ENCODE measurements at regions not wholly inside any gene's neighbourhood (a gene's known extent, or its start where the extent isn't known, plus 50 kb on each side); places are given as distances from the start of the nearest gene placed in this dataset.

DNA sequence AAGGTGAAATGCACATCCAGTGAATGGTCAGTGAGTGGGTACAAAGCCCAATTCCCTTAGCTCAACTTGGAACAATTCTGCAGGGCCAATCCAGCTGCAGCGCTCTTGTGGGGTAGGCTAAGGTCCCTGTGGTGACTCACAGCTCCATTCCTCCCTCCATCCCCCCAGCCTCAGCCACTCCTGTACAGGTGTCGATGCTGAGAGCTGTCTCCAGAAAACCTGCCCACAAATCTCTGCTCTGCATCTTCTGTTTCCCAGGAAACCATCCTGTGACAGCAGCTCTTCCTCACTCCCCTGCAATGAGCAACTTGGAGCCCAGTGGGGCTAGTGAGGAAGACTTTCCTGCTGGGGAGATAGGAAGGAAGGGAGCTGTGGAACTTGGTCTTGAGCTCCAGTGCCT lies 244.7 kb upstream of the GPR26 start:
- DNase-seq: no peak

DNA sequence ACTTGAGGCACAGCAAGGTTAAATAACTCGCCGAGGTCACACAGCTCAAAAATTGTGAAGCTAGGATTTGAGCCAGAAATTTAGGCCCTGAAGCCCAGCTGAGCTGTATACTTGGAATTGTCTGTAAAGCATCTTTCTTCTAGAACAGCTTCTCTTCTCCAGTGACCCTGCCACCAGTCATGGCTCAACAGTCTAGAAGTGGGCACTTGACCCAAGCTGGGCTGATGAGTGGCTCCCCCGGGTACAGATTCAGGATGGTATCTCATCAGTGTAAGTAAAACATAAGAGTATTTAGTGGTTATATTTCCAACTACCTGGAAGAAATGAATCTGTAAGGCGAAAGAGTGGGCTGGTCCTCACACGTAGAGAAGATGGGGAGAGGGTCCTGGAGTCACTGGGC lies 243.9 kb upstream of the GPR26 start:
- no peak for DNase-seq

DNA sequence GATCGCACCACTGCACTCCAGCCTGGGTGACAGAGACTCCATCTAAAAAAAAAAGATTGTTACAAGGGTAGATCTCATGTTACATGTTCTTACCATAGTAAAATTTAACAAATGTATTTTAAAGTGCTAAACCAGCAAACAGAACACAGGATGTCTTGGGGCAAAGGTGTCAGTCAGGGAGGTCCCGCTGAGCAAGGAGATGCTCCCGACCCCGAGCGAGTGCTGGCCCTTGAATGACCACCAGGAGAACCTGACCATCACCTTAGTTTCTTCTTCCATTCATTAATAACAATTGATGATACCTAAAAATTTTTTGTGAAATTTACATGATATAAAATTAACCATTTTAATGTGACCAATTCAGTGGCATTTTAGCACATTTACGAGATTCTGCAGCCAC lies 241.6 kb upstream of the GPR26 start:
- no peak for DNase-seq

DNA sequence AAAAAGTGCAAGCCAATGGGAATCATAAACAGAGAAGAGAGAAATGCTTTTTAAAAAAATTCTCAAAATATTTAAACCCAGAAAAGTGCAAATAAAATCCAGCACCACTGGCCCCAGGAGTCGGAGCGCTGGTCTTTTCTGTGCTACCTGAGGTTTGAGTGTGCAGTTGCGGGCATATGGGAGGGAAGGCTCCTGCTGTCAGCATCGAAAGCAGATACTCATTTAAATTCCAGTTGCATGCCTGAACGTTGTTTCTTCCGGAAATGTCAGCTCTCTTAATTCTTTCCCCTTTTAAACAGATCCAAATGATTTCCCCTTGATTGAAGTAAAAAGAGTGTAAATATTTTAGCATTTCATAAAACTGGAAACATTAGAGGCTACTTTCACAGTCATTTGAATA lies 240.5 kb upstream of the GPR26 start:
- DNase-seq: no peak

DNA sequence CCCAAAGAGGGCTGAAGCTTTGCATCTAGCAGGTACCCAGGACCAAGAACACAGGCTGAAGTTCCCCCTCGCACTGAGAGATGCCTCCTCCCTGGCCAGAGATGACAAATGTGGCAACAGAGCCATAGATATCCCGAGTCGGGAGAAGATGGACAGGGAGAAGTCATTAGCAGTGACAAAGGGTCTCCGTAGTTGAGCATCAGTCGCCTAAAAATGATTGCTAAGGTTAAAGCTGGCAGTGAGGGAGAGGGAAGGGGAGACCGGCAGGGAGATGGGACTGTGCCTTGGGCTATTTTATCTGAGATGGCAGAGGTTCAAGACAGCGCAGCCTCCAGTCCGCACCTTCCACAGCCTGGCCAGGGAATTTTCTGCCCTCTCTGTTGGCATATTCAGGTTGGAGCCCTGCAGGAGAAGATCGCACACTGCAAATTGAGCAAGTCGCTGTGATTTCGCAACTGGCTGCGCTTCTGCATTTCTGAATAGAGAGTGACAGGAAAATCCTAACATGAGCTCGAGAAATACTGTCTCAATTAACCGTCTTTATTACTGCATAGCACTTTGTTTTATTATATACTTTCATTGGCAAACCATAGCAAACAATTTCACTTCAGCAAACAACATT lies 238.9 kb upstream of the GPR26 start:
- no peak for DNase-seq

DNA sequence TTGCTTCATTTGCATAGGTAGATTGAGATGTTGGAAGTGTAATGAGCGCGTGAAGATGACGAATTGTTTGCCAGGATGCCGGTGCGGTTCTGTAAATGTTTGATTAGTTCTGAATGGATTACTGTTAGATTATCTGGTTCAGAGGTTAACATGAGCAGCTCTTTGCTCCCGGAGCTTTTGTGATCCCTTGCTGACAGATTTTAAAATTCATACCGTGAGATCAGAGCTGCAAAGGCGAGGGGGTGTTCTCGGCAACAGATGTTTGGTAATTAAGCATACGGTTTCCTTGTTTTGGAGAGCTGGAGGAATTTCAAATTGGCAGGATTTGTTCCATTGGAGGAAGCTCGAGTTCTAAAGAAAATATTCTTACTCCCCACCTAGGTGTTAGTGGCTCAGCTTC lies 237.8 kb upstream of the GPR26 start:
- peak in 1 of 2 experiments; percentile 70 for DNase-seq

DNA sequence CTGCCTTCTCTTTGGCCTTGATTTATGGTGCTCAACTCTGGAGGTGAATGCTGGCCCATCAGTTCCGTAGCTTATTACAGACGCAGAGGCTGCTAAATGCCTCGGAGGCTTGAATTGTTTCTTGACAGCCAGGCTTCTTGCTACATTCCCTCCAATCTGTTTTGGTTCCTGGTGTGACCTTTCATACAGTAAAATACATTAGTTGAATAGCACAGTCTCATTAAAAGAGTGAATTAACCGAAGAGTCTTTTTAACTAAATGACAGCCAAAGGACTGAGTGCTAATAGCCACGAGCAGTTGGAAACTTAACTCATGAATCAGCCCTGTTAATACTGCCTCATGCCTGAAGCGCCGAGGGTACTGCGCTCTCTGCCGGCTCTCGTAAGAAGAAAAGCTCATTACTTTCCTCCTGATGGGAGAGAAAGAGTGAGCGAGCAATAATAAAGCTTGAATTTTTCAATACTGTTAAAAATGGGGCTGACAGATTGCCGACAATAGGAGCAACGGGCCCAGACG lies 236.4 kb upstream of the GPR26 start:
- no peak for DNase-seq

DNA sequence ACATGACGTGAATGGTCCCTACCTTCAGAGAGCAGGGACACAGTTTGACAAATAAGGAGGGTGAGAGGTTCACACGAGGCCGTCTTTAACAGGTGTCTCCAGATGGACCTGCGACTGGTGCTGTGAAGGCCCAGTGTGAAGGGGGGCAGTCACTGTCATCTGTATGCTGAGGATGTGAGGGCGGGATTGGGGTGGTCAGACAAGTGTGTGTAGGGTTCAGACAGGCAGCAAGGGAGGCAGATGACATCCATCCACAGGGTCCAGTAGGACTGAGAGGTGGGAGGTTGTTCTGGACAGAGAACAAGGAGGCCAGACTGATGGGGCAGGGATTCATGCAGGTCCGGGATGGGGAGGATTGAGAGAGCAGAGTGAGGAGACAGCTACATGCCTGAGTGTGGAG lies 232.6 kb upstream of the GPR26 start:
- DNase-seq: no peak

DNA sequence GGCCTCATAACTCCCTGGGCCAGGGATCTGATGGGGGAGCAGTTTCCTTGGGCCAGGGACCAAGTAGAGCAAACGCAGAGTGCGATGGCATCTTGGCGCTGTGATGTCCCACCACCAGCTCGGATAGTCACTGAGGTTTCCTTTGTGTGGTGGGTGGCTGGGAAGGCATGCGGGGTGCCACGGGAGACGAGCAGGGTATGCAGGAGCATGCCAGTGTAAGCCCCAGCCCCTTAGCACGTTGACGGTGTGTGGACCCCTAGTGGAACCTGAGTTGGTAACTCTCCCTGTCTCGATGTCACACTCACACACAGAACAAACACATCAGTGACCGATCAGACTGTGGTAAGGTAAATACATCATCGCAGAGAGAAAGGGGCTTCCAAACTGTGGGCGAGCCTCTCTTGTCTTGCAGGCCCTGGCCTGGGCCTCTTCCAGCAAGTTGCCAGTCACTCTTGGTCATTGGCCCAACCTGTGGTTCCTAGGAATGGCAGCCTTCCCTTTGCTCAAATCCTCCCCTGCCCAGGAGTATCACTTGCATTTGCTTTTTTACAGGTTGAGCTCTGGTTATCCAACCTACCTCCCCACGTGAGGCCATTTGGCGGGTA lies 231.6 kb upstream of the GPR26 start:
- no peak for DNase-seq

DNA sequence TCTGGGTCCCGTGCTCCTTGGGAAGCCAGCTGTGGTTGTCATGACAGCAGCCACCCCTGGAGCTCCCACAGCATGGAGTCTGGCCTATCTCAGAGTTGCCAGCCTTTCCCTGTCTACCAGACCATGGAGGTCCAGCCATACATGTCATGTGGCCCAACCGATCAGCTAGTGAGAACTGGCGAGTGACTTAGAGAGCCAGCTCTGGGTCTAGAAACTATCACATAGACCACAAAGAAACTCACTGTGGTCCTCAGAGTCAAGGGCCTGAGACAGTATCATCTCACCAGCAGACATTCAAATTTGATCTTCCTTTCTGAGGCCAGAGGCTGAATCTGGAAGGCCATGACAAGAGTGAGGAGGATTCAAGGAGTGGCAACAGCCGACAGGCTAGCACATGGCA lies 223.3 kb upstream of the GPR26 start:
- DNase-seq: no peak

DNA sequence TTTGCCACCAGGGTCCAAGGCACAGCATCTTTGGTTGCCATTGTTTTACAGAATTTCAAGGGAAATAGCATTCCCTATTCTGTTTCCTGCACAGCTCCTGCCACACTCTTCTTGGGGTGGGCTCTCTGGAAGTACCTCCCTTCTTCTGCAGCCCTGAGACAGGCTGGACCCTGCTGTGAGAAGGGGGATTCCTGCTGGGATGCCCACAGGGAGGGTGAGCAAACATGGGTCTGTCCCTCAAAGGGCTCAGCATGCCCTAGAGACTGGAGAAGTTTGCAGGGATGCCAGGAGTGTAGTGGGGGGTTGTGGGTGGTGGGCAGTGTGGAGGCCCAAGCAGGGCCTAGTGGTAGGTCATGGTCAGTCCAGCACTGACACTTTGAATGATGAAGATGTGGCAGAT lies 222.2 kb upstream of the GPR26 start:
- DNase-seq: no peak

DNA sequence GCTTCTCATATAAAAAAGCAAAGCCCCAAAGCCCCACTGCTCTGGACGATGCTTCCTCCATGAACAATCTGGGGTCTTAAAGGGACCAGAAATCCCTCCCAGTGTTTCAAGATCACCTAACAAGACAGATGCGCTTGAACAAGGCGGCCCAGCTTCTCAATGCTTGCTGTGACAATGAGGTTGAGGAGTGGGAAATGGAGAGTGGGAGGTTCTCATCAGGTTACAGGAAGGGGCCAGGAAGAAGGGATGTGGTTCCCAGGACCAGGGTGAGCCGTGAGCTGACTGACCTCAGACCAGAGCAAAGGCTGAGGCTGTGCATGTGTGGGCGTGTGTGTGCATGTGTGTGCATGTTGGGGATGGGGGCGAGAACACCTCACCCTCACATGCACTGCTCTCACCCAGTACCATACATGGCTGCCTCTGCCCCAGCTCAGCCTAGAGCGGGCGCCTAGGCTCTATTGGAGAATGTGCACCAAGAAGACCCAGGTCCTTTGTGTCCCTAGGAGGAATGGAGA lies 220.8 kb upstream of the GPR26 start:
- DNase-seq: no peak

DNA sequence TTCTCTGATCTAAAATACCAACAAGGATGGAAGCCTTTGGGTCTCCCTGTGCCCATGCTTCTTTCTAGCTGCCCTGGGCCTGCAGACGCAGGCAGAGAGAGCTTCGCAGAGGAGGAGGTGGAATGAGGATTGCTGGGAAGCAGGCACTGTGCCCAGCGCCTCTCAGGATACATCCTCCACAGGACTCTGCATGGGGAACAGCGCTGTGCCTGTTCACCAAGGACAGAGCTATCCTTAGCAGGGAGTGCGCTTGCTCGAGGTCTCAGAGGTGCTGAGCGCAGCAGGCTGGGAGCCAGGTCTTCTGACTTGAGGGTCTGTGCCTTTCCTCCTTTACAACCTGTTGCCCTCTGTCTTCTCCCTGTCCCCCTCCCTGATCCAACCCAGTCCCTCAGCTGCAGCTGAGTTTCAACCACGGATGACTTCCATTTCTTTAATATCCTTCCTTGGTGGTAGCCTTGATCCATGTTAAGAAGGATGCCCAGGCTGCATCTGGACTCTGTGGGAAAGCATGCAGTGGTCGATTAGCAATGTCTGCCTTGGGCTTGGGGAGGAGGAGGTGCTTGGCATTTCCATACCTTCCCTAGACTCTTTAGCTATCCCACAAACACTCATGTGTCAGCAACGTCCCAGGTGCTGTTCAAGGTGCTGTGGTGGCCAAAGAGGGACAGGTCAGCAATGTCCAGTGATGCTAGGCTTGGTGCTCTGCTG lies 219.6 kb upstream of the GPR26 start:
- DNase-seq: no peak

DNA sequence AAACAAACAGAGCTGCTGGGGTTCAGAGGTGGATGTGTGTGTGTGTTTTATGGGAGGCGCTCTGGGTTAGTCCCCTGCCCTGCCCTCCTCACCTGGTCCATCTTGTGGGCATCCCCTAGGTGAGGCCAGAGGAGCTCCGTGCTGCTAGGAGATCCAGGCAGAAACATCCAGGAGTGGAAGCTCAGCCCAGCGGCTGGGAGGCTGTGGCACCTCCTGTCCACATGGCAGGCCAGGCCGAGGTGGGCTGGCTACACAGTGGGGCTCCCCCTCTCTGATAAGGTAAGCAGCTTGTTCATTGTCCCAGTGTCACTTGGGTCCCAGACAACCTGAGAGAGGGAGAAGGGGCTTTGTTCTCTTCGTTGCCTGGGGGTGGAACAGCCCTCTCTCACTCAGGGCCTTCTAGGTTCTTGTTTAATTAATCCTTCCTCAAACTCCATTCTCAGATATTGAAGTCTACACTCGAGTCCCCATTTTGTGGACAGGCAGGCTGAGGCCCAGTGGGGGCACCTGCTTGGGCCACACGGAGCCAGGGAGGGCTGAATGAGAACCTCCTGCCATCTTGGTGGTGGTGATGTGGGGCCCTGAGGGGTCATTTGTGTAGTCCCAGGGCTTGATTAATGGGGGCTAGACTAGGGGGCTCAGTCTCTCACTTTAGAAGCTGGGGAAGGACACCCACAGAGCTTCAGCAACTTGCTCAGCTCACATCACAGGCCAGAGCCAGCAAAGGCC lies 216.8 kb upstream of the GPR26 start:
- no peak for DNase-seq

DNA sequence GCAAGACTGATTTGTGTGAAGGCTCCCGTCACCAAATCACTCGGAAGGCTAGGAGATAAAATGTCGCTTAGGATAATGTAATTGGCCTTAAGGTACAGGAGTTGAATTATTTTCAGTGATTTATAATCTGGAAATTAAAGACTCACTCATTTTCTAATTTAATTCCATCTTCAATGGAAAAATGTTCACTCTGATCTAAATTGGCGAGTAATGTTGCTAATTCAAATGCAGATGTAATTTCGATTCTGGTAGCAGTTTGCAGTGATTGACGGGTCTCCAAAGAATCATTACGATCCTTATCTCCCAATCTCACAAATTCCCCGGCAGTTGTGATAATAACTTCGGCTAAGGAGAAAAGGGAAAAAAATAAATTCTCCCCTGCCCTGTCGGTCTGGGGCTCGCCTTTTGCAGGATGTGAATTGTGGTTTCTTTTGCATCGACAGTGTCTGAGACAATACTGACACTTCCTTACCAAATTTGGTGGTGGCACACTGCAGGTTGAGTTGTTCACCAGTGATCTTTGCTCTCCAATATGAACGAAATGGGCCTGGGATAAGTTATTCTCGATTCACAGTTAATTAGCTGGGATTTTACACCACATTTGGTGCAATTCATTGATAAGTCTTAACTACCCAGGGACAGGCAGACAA lies 215.1 kb upstream of the GPR26 start:
- DNase-seq: no peak

DNA sequence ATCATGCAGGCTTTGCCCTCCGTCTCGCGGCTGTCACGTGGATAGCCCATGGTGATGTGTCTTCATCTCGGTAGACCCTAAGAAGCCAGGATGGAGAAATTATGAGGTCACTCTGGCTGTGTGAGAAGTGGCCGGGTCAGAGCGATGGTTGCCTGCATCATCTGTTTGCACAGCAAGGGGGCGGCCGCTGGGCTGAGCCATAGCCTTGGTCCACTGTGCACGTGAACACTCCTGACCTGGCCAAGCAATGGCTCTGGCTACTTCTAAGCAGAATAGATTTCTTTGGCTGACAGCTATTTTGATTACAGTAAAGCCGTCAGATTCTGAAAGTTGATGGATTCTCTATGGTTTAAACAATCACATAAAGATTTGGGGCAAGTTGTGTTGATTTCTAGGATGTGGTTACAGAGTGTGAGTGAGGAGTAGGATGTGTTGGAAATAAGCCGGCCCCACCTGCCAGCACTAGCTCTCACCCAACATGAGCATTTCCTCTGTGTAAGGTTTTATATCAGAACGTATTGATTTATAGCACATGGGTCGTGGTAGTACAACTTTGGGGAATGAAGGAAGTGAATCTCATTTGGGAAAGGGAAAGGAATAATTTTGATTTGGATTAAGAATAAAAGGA lies 214.4 kb upstream of the GPR26 start:
- DNase-seq: no peak

DNA sequence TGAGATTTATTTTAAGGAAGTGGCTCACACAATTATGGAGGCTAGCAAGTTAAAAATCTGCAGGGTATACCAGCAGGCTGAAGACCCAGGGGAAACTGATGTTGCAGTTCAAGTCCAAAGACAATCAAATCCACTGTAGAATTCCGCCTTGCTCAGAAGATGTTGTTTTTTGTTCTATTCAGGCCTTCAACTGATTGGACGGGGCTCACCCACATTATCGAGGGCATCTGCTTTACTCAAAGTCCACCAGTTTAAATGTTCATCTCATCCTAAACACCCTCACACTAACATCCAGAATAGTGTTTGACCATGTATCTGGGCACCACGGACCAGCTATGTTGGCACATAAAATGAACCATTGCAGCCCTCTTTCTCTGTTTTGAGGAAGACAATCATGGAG lies 211.2 kb upstream of the GPR26 start:
- DNase-seq: no peak

DNA sequence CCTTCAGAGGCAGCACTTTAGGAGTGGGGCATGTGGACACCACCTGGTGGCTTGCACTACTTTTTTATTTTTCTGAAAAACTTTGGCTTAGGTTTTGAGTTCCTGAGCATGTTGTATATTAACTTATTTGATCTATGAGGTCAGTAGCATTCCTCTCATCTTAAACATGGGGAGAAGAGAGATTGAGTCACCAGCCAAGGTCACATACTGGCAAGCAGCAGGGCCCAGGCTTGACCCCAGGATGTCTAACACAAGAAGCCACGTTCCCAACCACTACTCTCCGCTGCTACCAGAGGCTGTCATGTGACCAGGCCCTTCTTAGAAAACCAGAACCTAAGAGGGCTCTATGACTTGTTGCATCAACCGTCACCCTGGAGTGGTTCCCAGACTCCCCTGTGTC lies 210.3 kb upstream of the GPR26 start:
- DNase-seq: no peak

DNA sequence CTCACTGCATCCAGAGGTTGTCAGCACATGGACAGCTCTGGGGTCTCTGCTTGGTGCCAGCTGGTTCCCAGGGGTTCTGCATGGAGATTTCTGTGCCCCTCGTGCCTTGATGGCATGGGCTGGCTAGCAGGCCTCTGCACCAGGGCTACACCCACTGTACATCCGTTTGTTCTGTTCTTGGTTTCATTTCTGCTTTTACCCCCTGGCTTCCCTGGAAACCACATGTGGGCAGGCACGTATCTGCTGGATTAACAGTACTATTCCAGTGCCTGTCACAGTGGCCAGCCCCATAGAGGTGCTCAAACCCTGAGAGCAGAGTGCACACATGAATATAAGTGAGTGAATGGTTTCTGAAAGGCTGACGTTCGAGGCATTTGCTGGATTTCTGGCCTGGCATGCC lies 207.2 kb upstream of the GPR26 start:
- DNase-seq: no peak

DNA sequence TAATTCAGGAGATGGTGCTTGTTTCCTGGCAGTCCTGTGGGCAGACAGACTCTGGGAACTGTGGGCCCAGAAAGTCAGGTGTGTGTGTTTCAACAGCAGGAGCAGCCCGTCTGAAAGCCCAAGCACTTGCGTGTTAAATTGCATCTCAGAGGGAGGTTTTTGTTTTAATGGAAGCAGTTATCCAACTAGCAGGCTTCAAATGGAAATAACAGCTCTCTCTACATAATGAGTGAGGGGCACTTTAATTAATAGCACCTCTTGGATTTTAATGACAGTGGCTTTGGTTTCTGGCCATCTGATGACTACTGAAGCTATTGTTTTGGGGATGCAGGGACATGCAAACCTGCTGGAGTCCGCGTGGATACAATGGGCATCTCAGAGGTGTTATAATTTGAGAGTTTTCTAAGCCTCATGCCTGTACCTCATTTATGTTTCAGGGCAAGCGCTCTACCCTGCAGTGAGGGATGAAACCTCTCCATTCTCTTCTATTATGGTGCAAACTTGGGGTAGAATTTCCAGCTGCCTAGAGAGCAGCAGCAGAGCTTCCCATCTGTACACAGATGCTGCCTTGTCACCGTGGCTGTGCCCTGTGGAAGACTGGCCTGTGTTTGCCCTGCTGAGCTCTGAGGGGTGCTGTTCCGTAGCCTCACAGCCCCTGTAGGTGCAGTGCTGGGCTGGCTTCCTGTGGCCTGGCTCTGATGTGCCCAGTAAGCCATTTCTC lies 206.6 kb upstream of the GPR26 start:
- peak in 1 of 2 experiments; percentile 2 for DNase-seq

DNA sequence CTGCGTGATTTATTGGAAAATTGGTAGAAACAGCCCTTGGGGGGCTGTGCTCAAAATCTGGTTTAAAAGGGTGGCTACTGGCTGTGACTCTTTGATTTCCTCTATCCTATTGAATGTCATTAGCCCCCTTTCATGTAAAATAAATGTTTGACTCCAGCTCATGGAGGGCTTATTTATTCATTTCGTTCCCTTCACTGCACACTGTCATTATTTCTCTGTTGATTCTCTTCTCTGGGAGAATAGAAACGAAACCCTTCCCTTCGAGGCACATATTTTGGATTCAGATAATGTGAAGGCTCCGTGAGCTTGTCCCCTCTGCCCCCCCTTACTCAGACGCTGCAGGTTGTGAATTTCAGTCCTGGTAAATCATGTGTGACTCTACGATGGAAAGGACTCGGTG lies 203.9 kb upstream of the GPR26 start:
- DNase-seq: no peak

DNA sequence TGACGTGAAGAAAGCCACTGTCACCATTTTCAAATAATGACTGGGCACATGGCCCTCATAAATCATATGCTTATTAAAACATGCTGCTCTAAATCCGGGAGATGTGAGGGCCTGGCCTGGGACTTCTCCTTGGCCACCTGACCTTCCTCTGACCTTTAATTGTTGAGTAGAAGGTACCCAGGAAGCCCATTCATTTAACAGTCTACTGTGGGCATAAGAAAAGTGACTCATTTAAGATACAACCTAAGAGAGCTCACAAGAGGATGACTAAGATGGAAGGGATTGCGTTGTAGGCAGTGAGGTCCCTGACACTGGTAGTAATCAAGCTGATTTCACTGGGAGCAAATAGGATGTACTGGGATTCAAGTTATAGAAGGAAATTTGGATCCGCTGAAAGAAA lies 203.4 kb upstream of the GPR26 start:
- no peak for DNase-seq

Measured in NCI-H524 (cell line).